Peyer's patch (tissue), 4 donors: ENCODE measurements at regions not wholly inside any gene's neighbourhood (a gene's known extent, or its start where the extent isn't known, plus 50 kb on each side); places are given as distances from the start of the nearest gene placed in this dataset.

Experiments used
- CTCF ChIP-seq, 6 experiments: fragments of 450-650 bp in 4 of 6; fragments of 200-600 bp in 2 of 6; sonication (generic) in 1 of 6; IDR thresholded peaks; one replicate each; pipeline ENCODE4 v1.5.1; 2017 to 2019; ENCODE audit warnings: antibody characterized with exemption in 6 of 6, mild to moderate bottlenecking in 3 of 6, moderate library complexity in 1 of 6
- POLR2A ChIP-seq, 2 donors: fragments of 450-650 bp; IDR thresholded peaks; one replicate each; pipeline ENCODE4 v1.5.1; 2017; ENCODE audit warnings: antibody characterized with exemption in 2 of 2, mild to moderate bottlenecking in 2 of 2, moderate library complexity in 2 of 2

DNA sequence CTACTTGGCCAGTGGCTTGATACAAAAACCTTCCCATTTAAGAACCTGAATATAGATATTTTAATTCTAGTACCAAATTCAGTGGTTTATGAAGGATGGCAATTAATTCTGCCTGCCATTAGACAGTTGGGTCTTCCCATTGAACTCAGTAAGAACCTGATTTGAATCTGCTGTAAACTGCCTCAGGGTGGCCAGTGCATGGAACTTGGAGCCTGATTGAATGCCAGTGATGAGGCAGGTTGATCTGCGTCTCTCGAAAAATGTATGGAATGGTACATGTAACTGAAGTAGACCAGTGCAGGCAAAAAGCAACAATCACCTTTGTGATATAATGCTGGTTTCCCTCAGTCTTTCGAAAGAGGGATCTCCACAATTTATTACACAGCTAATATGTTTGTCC, 421.4 kb downstream of the TMA16 start:
- TF ChIP-seq CTCF (IDR thresholded peaks at IDR 0.05) (no peak), POLR2A (IDR thresholded peaks at IDR 0.05) (no peak)
